NOMO-1 treated with DMSO at 0.1 percent for 48 hours (cell line): ENCODE measurements at regions not wholly inside any gene's neighbourhood (a gene's known extent, or its start where the extent isn't known, plus 50 kb on each side); places are given as distances from the start of the nearest gene placed in this dataset.

Source experiments
- DNase-seq: peaks from one replicate; lab custom pipeline; 2025; ENCODE audit not compliant: unreplicated experiment; lab: John Stamatoyannopoulos, UW

DNA sequence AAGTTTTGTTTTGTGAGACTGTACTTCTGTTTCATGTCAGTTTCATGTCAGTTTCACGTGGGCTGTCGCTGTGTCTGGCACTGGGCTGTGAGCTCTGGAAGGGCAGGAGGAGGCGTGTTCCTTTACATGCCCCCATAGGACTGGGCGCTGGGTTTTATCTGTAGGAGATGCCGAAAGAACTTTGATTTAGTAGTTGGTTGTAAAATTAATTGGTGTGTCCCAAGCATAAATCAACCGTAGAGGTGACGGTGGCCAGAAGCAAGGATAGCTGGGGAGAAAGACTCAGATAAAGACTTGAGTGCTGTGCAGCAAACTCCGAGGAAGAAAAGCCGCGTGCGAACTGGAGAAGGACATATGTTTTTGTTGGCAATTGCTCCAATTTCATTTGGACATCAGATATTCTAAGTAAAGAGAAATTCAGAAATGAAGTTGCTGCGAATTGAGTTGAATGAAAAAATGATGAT, 182.5 kb downstream of the VRK1 start:
- DNase-seq = no peak

GRCh38 chr14:96980835-96981234, 183.7 kb downstream of the VRK1 start:
- DNase-seq = no peak

GRCh38 chr14:96986256-96987085, 189.3 kb downstream of the VRK1 start:
- DNase-seq = no peak

DNA sequence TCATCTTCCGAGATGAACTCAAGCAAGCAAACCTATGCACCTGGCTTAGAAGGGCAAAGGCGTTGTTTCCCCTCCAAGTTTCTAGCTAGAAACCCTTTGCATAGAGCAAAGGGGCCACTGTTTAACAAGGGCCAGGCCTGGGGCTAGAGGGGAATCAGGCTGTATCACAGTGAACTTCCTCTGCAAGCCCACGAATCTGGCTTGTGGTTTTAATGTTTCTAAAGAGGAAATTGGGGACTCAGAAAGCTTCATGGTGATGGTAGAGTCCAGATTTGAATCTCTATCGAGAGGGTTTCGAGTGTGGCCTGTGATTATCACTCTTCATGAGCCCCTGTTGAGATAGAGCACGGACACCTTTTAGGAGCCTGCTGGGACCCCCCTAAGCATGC, 189.9 kb downstream of the VRK1 start:
- DNase-seq = peak; percentile 56

DNA sequence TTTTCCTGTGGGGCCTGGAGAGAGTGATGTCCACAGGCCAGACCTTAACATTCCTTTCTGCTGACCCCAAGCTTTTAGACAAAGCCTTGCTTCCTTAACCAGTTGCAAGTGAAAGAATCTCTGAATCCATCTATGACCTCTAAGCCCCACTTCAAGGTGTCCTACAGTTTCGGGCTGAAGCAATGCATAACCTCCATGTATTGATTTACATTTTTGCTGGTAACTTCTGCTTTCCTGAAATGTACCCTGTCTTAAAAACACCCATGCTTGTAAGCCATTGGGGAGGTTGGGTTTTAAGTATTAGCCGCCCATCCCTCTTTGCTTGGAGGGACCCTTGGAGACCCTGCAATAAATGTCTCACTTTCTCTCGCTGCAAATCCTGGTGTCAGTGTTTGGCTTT, 190.6 kb downstream of the VRK1 start:
- DNase-seq = peak; percentile 4

- no peak for DNase-seq
These were observed 192.1 kb downstream of the VRK1 start for GRCh38 chr14:96989306-96989705.

GRCh38 chr14:96991226-96991625, 194.0 kb downstream of the VRK1 start:
- peak; percentile 64 for DNase-seq

GRCh38 chr14:96994999-96995398, 197.8 kb downstream of the VRK1 start:
- DNase-seq = no peak

GRCh38 chr14:96997269-96997668, 200.1 kb downstream of the VRK1 start:
- DNase-seq = no peak

- DNase-seq = no peak
These were observed 200.8 kb downstream of the VRK1 start for GRCh38 chr14:96997996-96998395.

DNA sequence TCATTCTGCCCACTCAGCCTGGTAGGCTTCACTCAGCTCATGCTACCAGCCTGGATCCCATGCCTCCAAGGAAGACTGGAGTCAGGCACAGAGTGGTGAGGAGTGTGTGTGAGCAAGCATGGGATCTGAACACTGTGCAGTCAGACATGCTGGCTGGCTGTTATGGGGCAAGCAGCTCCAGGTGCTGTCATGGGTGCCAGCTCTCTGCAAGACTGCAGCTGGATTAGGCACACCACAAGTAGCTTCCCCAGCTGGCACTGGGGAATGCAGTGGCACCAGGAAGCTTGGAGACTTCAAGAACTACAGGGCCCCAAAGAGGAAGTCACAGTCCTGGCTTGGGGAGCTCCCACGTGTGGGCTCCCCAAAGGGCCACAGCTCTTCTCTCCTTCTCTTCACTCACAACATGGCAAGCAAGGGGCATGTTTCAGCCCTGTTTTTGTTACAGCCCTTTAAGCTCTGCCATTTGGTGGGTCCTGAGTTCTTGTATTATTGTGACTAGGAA, 202.5 kb downstream of the VRK1 start:
- no peak for DNase-seq

DNA sequence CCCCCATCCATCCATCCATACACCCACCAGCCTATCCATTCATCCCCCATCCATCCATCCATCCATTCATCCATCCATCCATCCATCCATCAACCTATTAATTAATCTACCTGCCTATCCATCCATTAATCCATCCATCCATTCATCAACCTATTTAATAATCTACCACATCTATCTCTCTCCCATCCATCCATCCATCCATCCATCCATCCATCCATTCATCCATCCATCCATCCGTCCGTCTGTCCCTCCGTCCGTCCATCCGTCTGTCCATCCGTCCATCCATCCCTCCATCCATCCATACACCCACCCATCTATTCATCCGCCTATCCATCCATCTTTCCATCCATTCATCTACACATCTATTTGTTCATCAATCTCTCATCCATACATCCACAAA, 205.3 kb downstream of the VRK1 start:
- no peak for DNase-seq

DNA sequence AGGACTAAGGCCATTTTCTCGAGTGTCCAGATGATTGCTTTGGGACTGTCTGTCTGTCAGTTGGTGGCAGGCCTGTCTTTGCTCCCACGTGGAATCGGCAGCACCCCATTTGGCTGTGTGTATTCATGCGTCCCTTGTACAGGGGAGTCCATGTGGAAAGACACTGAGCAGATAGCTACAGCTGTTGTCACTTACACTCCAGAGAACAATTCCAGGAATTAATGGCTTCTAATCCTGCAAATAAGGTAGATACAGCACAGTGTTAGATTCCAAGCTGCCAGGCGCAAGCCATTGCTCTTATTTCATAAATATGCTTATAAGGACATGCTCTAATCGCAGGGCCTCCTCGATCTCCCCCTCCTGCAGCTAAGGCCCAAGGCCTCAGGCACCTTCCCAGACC, 208.8 kb downstream of the VRK1 start:
- DNase-seq = no peak

DNA sequence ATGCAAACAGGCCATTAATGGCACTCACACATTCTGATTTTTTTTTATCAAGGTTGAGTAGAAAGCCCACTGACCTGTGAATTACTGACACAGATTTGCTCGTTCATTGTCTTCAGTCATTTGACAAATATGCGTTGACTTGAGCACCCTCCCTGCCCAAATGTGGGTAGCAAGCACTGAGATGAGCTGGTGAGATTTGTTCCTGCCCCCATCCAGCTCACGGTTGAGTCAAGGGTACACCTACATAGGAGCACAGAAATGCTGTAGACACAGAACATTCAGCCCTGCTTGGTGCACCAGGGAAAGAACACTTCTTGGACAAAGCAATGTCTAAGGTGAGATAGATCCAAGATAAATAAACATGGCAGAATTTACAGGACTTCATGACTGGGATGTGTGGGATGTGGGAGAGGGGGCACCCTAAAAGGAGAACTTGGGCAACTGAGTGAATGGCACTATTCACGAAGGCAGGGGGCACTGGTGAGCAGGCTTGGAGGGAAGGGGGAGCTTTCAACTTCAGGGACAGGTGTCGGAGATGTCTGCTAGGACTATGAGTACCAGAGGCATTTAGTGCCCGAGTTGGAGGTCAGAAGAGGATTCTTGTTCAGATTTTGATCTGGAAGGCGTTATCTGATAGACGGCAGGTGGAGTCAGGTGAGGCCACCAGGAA, 213.4 kb downstream of the VRK1 start:
- no peak for DNase-seq

DNA sequence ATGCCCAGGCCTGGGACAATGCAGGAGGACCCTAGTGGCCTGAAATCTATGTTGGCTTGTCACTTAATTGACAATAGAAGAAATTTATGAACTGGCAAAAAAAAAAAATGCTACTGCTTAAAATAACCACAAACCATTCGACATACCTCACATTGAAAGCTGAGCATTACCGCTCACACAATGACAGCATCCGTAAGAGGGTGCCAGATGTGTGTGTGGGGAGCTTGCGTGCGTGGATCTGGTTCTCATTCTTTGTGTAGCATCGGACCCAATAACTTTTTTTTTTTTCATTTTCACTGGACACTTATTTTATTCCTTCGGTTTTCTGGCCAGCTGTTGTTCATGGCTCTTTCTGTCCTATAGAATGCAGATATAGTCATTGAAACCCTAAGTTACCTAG, 216.7 kb downstream of the VRK1 start:
- no peak for DNase-seq

- DNase-seq = peak; percentile 73
These were observed 223.8 kb downstream of the VRK1 start for GRCh38 chr14:97021001-97021400.

DNA sequence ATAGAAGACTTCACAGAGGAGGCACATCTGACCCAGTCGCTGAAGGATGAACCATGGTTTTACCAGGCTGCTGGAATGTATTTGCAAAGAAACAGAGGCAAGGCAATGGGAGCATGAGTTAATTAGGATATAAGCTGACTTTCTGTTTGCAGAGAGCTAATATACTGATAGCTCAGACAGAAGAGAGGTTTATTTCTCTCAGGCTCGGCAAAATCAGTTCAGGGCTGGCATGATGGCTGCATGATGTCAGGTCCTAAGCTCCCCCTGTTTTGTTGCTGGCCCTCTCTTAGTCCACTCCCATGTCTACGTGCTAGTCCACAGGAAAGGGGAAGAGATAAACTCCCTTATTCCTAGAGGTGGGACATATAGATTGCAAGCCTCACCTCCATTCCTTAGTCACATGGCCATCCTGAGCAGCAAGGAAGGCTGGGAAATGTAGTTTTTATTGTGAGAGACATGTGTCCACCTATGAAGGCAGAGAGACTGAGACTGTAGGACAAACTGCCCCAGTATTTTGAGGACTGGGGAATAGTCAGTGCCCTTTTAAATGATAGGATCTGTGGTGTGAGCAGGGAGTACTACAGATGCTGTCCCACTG, 224.5 kb downstream of the VRK1 start:
- DNase-seq = no peak

- DNase-seq = no peak
These were observed 225.6 kb downstream of the VRK1 start for GRCh38 chr14:97022741-97023140.

GRCh38 chr14:97023871-97024270, 226.7 kb downstream of the VRK1 start:
- DNase-seq = no peak

- no peak for DNase-seq
These were observed 227.1 kb downstream of the VRK1 start for GRCh38 chr14:97024300-97024699.

GRCh38 chr14:97025722-97026121, 228.5 kb downstream of the VRK1 start:
- no peak for DNase-seq
